NCI-H1930 (cell line): ENCODE measurements at regions not wholly inside any gene's neighbourhood (a gene's known extent, or its start where the extent isn't known, plus 50 kb on each side); places are given as distances from the start of the nearest gene placed in this dataset.

Experiments used
- DNase-seq, 2 experiments: peaks; one replicate each; lab custom pipeline; 2025; lab: John Stamatoyannopoulos, UW

DNA sequence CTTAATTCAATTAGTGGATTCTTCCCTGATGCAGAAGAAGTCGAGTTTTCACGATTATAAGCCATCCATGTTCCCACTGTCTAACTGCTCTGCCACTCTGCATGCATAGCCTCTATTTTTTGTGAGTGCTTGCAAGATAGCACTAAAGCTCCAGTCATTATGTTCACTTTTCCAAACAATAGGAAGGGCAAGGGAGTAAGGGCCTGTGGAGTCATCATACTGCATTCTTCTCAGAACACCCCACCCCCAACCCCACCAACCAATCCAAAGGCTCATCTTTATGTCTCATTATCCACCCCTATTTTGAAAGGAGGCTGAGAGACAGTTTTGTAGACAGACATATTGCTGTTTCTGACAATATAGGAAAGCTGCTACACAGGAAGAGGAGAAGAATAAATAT is 471.7 kb upstream of the ADGRL2 start:
- no peak for DNase-seq

DNA sequence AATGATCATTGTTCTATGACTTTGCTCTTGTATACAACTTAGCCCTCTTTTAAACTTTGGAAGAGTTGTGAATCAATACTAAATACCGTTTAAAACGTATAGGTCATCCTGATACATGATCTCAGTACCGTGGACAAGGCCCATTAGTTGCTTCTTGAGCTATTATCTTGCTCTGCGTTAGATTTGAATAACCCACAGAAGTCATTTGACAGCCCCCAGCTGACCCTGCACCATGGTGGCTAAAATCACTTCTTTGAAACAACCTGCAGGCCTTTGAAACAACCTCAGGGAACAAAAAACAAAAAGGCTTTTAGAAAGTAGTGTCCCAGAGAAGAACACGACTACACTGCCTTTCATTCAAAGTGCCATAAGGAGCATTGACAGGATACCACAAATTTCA is 473.0 kb upstream of the ADGRL2 start:
- DNase-seq, result no peak

DNA sequence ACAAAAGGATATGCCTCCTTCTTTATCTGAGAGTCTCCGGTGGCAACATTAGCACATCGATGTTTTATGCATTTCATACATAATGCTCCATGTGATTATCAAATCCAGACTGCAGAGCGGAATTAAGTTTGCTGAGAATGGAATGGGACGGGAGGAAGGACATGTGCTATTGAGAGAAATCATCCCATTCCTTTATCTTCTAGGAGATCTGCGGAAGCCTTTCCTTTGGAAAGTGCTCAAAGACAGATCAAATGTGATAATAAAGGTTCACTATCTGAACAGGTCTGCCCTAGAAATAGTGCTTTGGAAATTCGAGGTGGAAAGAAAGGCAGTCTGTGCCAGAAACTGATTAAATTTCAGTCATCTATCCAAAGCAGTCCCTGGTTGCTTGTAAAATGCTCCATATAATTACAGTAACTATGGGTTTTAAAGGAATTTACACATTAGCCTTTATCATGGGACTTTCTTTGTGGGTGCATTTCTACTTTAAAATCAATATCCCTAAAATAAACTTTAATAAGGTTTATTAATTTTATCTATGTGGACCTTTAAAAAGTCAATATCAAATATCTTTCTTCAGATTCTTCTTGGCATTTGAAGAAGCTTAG is 473.5 kb upstream of the ADGRL2 start:
- no peak for DNase-seq

DNA sequence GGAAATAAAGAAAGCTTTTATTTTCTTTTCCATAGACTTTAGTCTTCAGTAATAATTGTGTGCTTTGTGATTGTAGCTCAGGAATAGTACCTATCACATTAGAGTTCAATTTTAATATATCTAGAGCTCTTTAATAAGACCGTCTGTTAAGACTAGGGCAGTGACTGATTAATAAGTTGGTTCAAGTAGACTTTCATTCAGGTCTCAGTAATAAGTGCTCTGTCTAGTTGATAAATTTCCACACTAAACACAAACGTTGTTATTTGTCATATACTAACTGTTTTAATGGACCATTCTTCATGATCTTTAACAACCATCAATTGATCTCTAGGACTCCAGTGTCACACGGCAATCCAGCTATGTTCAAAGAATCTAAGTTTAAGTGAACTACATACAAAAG is 474.5 kb upstream of the ADGRL2 start:
- DNase-seq, result no peak

DNA sequence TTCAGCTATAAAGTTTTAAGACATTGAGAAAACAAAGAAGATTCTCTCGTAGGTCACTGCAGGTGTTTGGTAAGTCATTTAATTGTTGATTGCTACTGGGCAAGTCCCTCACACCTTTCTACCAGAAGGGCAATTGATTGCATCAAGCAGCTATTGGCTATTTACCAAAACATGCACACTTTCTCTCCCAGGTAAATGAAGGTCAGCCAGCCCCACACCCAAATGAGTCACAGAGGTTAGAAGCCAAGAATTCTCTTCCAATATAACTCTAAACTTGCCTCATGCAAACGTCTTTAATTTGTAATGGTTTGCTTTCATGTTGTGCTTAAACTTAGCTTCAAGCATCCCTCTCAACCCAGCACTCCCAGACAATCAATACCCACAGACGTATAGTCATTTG is 475.3 kb upstream of the ADGRL2 start:
- no peak for DNase-seq

DNA sequence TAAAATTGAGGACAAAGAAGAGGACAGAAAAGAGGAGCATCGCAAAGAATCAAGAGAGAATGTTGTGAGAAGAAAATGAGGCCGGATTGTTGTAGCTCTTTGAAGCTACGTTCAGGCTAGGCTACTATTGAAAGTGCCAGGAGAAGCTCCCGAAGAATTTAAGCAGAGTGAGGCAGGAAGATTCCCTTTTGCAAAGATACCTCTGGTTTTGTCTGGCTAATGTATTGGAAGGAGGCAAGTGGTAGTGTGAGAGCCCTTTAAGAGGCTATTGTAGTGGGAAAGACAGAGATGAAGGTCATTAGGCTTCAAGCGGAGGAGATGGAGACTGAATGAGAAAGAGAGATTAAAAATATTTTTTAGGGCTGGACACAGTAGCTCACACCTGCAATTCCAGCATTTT is 476.9 kb upstream of the ADGRL2 start:
- DNase-seq, result no peak

DNA sequence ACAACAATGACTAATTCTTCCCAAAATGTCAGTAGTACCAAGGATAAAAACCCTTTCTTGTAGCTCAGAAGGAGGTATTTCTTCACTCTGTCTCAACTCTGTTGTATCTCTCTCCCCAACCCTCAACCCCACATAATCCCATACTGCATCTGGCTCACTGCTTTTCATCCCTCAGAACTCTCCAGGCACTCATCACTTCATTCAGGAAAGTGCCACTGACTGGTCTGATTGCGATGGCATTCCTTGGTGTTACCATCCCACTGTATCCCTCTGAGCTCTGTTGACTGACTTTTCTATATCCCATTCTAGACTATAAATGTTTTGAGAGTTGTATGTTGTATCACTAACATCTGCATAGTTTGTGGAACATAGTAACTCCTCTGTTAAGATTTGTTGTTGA is 483.5 kb upstream of the ADGRL2 start:
- no peak for DNase-seq

DNA sequence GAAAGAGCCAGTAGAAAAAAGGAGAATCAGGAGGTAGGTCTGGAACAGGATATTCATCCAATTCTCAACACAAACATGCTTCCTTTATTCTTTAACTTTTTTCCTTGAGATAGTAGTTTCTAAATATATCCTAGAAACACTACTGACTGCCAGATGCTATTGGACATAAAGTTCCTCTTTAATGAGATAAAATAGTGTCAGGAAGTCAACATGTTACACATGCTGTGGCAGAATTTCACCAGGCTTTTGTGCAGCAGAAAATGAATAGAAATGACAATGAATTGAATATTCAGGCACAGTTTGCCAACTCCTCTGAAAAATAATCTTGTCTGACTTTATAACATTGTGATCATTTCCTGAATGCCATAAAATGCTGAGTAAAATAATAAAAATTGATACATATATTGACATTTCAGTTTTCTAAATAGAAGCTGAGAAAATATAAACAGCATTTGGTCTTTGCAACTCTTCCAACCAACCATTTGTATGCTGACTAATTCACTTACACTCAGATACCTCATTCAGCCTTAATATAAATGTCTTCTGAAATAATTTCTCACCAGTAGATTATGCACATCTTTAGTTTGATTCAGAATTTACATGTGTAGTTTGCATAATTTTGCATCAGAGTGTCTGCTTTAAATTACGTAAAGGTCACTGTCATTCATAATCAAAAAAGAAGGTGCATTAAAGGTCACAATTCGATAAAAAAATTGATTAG is 486.1 kb upstream of the ADGRL2 start:
- DNase-seq, result no peak

DNA sequence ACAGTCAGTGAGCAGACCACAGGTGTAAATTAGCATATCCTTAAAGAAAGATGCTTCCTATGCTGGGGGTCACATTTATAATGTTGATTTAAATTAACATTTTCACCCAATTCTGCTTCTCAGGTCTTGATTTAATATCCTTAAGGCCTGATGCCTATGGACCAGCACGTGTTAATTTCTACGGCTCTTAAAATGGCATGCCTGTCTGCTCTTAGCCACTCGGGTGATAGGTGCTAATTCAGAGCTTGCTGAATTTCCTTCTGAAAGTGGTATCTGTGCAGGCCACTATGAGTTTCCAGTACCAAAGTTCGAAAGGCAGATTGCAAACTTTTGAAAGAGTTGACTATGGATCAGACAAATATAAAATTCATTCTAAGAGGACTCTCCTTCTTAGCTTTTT is 487.4 kb upstream of the ADGRL2 start:
- DNase-seq, result no peak

DNA sequence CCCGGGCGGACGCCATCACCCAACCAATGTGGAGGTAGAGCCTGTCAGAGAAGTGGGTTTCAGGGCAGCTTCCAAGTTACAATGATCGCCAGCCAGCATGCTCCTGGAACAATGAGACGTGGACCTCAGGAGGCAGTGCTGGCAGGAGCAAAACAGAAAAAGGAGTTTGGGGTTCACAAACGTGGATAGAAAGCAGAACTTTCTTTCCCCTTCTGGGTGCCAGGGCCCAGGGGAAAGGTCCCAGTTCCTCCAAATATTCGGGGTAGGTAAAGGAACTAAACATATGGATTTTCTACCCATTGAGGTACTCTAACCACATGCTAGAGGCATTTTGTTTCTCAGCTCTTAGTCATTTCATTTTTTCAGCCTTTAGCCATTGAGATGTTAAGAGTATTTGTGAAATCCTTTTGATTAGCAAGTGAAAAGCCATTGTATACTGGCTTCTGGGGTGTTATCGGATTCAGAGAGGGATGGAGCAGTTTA is 488.4 kb upstream of the ADGRL2 start:
- no peak for DNase-seq

DNA sequence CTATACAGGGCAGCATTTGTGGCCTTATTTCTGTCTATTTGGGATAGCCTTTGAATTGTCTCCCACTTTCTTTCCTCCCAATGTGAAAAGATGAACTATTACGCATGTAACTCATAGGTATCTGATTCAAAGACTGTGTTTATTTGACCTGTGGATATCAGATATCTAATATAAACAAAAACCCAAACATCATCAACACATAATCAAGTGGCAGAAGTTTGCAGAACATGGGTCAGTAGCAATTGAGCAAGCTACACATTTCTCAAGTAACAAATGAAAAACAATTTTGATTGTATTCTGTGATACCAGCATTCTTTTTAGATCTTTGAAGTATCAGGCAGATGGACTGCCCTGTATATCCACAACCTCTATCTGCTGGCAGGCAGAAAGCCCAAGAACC is 490.5 kb upstream of the ADGRL2 start:
- no peak for DNase-seq

DNA sequence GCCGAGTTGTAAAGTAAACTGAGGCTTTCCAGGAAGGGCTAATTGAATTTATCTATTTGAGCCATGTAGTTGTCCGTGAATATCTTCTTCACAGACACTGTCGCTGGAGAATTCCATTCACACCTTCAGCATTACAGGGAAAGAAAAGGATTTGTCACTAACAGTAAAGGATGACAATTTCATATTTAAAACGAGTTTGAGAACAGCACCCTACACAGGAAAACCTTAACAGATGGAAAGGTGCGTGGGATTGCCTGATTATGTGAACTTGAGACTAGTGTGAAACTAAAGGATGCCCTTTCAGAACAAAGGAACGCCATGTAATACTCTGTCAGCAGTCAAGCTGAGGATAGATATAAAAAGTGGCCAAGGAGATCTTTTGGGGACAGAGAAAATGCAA is 492.5 kb upstream of the ADGRL2 start:
- no peak for DNase-seq

DNA sequence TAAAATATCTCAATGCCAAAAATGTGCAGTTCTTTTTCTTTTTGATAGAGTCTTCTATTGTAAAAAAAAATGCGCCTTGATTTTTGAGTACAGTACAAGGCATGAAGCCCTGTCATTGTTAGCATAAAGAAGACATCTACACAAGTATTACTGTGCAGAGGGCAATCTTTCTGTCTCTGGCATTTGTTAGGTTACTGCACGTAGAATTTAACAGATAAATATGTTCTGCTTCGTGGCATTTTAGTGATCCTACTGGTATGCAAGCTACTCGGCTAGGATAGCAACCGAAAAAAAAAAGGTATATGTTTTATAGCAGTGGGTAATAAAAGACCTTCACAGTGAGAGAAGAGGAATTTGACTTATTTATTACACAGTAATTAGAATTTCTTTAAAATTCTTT is 492.9 kb upstream of the ADGRL2 start:
- DNase-seq, result no peak

DNA sequence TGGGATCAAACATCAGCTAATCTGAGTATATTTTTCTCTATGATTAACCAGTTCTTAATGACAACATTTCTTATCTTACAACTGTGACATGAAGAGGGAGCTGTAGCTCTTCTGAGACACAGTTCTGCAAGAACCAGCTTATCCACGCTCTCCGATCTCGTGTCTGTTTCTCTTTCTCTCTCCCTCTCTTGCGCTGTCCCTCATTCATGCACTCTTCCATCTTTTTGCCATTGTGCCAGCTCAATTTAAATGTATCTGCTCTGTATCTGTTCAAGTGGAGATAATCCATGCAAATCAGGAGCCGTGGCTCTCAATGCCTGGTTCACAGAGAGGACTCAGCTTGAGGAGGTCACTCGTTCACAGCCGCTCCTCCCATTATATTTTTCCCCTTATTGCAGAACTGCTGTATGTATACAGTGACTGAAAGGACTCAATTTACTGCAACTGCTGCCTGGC is 494.7 kb upstream of the ADGRL2 start:
- DNase-seq, result peak; percentile 69 to 71

DNA sequence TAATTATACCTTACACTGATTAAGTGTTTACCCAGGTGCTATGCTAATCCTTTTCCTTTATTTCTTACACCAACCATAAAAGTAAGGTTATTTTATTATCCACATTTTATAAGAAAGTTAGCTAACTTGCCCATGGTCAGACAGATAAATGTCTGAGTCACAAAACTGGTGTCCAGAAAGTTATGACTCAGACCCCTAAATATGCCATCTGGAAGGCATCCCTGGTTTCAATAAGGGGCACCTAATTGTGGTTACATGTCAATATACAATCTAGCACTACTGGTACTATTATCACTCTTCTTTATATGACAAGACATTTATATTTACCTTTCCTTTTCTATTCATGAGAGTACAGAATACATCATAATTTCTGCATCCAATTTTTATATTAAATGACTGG is 496.5 kb upstream of the ADGRL2 start:
- DNase-seq, result no peak

DNA sequence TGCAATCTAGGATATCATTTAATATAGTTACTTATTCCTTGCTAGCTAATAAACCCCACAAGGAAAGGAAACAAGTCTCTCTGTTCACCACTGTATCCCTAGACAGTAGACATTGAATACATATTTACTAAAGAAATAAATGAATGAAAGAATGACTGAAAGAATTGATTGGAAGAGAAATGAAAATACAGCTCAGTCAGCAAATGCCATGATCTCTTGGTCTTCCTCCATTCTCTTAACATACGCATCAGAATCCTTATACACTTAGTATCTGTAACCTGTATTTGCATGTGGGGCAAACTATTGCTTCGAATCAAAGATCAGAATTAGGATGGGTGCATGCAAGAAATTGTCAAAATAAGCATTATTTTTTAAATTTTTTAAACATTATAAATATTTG is 500.8 kb upstream of the ADGRL2 start:
- DNase-seq, result no peak

DNA sequence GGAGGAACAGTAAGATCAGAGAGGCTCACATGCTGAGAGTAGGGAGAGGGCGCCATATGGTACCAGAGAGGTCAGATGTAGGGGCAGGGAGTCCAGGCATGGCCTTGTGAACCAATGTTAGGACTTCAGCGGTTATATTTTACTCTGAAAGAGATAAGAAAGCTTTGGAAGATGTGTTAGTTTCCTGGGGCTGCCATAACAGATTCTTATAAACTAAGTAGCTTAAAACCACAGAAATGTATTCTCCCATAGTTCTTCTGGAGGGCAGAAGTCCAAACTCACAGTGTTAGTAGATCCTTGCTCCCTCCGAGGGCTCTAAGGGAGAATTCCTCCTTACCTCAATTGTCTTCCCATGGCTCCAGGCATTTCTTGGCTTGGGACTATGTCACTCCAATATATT is 502.5 kb upstream of the ADGRL2 start:
- no peak for DNase-seq

DNA sequence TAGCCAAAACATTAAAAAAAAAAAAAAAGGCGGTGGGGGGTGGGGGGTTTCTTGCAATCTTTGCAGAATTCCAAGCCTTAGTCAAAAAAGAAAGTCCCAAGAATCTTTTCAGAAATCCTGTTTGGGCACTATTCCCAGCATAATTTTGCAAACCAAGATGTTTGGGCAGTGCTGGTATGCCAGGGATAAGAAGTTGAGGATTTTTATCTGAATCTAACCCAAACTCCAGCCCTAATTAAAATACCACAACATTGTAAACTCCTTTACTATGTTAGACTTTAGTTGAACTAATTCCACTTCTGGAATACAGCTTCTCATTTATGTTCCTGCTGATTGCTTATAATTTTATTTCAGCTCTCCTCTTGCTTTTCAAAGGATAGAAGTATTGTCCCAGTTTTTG is 504.1 kb upstream of the ADGRL2 start:
- no peak for DNase-seq

DNA sequence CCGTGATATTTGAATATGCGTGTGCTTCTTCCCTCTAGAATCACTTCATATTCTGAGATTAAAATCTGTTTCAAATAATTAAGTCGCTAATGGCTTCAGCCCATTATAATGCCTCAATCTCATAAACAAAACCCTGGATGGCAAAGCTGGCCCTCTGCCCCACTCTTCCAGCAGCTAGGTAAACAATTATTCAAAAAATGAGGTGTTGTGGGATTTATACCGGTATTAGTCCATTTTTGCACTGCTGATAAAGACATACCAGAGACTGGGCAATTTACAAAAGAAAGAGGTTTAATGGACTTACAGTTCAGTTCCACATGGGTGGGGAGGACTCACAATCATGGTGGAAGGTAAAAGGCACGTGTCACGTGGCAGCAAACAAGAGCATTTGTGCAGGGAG is 510.4 kb upstream of the ADGRL2 start:
- no peak for DNase-seq

DNA sequence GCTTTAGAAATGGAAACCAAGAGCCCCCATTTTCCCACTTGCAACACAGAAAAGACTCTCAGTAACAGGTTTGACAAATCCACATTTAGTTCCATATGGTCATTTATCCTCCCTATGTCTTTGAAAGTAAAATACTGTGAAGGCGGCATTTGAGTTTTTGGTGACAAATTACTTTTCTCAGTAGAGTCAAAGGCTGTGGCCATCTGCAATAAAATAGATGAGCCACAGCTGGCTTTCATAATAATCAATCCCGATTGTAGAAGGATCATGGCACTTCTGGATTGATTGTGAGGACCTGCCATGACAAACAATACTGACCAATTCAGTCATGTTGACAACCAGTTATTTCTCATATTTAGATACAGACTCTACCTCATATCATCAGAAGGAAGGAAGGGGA is 512.0 kb upstream of the ADGRL2 start:
- DNase-seq, result no peak

DNA sequence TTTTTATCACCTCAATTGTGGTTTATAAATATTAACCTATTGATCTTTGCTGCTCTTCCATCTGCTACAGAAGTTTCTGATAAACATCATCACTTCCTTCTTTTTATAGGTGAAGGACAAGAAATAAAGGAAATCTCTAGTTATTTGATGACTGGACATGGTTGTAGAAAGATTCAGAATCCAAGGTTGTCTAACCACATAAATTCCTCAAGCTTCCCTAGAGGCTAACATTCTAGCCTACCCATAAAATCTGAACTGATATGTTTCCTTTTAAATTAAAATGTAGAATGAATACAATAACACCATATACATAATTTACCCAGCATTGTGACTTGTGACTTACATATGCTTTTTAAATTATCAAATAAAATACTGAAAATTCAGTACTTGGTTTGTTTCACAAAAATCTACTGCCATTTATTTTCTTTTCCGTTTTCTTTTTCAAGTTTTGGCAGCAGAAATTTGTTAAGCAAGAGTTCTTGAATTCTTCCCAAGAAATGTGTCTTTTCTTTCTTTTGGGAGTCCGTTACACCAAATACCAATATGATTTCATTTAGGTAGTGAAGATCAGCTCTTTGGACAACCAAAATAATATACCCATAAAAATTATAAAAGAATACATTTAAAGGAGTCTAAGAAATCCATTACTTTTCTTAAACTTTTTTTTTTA is 513.2 kb upstream of the ADGRL2 start:
- DNase-seq, result no peak

DNA sequence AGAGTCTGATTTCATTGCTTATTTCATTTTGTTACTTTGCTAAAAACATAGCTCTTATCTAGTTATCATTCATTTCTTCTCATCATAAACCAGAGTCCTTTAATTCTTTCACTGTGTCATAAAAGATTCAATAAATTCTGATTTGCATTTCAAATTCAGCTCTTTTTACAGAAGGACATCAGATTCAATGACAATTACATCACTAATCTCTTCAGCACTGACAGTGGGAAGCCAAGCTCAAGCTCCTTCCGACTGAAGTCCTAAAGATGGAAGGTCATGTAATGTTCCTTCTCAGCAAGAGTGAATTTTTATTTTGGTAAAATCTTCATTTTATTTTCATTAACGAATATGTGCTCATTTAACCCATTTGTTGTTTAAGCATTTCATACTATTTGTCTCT is 530.7 kb upstream of the ADGRL2 start:
- no peak for DNase-seq

DNA sequence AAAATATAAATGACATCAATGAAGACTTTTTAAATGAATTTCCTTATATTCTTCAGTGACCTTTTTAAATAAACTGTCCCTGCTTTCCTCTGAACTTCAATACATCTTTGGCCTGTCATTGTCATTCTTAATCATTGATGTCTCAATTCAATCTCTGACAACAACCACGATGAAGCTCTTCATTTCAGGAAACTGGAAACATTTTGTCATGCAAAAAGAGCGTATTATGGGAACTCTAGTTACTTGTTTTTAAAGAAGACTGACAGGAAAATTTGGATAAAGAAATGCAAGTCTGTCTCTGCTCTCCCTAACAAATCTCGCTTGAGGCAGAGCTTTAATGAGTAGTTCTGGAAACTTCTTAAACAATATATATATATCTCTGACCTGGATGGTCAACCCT is 535.8 kb upstream of the ADGRL2 start:
- DNase-seq, result no peak
